ENCODE measurements at regions not wholly inside any gene's neighbourhood (a gene's known extent, or its start where the extent isn't known, plus 50 kb on each side); places are given as distances from the start of the nearest gene placed in this dataset.

- DNase-seq (ENCODE audit: low read depth in 1 of 2, low spot score in 2 of 2): no peak
- H3K4me1 ChIP-seq (replicated peaks): no peaks in the 10 kb centered on the region
- H3K4me3 ChIP-seq: no peak overlapping the region
- H3K27me3 ChIP-seq (replicated peaks): no peaks in the 10 kb centered on the region
- H3K36me3 ChIP-seq: no peaks in the 10 kb centered on the region
- no peaks in the 10 kb centered on the region for H3K9me3 ChIP-seq (replicated peaks)
- H3K27ac ChIP-seq: no peak overlapping the region
Observed at GRCh38 chr3:117200962-117201361, 491.4 kb downstream of the TUSC7 start.

DNA sequence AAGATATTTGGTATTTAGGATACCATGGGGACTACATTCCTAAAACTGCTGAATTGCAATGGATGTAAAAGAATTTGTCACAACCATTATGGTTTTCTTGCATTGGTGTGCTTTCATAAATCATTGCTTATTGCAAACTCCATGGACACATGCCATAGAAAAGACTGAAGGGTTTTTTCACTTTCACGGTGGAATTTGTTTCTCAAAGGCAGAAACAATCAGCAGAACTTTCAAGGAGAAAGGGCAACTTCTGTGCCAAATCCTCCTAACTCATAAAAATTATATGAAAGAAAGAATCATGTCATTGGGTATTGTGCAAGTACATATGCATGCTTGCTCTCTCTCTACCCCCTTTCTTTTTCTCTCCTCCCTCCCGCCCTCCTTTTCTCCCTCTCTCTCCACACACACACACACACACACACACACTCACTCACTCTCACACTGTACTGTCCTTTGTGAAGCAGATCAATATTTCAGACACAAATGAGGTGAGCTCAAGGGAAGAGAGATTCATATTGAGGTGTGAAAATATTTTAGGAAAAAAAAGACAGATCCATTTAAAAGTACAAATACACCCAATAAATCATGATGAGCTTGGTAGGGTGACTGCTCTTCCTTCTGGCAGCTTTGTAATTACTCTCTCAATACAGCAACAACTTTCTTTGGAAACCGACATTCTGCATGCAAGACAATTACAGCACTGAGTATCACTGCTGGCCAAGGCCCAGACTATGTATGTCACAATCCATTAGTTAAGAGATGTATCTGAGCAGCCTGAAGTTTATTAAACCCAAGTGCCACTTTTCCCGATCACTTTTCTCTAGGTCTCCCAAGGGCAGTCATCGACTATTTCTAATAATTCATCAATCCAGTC, 492.6 kb downstream of the TUSC7 start:
- H3K27me3 ChIP-seq (replicated peaks): no peaks in the 10 kb centered on the region
- DNase-seq (ENCODE audit: low read depth in 1 of 2, low spot score in 2 of 2): no peak
- H3K9me3 ChIP-seq (replicated peaks): no peaks in the 10 kb centered on the region
- no peaks in the 10 kb centered on the region for H3K4me1 ChIP-seq (replicated peaks)
- no peak overlapping the region for H3K27ac ChIP-seq
- H3K36me3 ChIP-seq: no peaks in the 10 kb centered on the region
- H3K4me3 ChIP-seq: no peak overlapping the region

- Histone ChIP-seq H3K27me3 (replicated peaks) (peaks cover 8% of the 10 kb centered on the region; the same call in 1 of the 2 replicates), H3K36me3 (no peaks in the 10 kb centered on the region), H3K4me3 (no peak overlapping the region), H3K9me3 (replicated peaks) (no peaks in the 10 kb centered on the region), H3K4me1 (replicated peaks) (no peaks in the 10 kb centered on the region), H3K27ac (no peak overlapping the region)
- DNase-seq (ENCODE audit: low read depth in 1 of 2, low spot score in 2 of 2): no peak
Observed at GRCh38 chr3:117217355-117217754, 507.8 kb downstream of the TUSC7 start.

- DNase-seq (ENCODE audit: low read depth in 1 of 2, low spot score in 2 of 2): no peak
- H3K36me3 ChIP-seq: no peaks in the 10 kb centered on the region
- no peaks in the 10 kb centered on the region for H3K9me3 ChIP-seq (replicated peaks)
- H3K27me3 ChIP-seq (replicated peaks): peaks cover 8% of the 10 kb centered on the region; the same call in 1 of the 2 replicates
- no peaks in the 10 kb centered on the region for H3K4me1 ChIP-seq (replicated peaks)
- no peak overlapping the region for H3K27ac ChIP-seq
- H3K4me3 ChIP-seq: no peak overlapping the region
Observed at GRCh38 chr3:117217760-117218316, 508.3 kb downstream of the TUSC7 start.

- H3K4me1 ChIP-seq (replicated peaks): no peaks in the 10 kb centered on the region
- H3K27ac ChIP-seq: no peak overlapping the region
- H3K9me3 ChIP-seq (replicated peaks): no peaks in the 10 kb centered on the region
- H3K36me3 ChIP-seq: no peaks in the 10 kb centered on the region
- peaks cover 8% of the 10 kb centered on the region; the same call in 1 of the 2 replicates for H3K27me3 ChIP-seq (replicated peaks)
- no peak overlapping the region for H3K4me3 ChIP-seq
- DNase-seq (ENCODE audit: low read depth in 1 of 2, low spot score in 2 of 2): no peak
Observed at GRCh38 chr3:117218641-117219048, 509.1 kb downstream of the TUSC7 start.

DNA sequence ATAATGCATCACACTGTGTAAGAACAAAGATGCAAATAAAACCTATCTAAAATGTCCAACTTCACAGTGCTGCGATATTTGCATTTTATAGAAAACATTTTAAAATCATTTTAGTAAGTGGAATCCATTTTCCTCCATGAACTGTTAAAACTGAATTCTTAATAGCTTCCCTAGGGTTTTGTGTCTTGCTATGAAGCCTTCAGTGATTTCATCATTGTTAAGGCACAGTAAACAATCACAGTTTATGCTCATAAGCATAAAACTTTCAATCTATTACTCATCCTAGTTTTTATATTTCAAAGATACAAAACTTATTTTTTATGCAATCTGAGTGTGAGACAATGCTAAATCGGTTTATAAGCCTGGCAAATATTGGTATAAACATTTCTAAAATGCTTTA, 509.7 kb downstream of the TUSC7 start:
- Histone ChIP-seq H3K36me3 (no peaks in the 10 kb centered on the region), H3K27me3 (replicated peaks) (peaks cover 8% of the 10 kb centered on the region; the same call in 1 of the 2 replicates), H3K4me3 (no peak overlapping the region), H3K9me3 (replicated peaks) (no peaks in the 10 kb centered on the region), H3K27ac (no peak overlapping the region), H3K4me1 (replicated peaks) (no peaks in the 10 kb centered on the region)
- no peak for DNase-seq (ENCODE audit: low read depth in 1 of 2, low spot score in 2 of 2)

GRCh38 chr3:117226932-117227331, 517.4 kb downstream of the TUSC7 start:
- no peaks in the 10 kb centered on the region for H3K27me3 ChIP-seq (replicated peaks)
- no peaks in the 10 kb centered on the region for H3K36me3 ChIP-seq
- no peaks in the 10 kb centered on the region for H3K4me1 ChIP-seq (replicated peaks)
- H3K9me3 ChIP-seq (replicated peaks): no peaks in the 10 kb centered on the region
- H3K4me3 ChIP-seq: no peak overlapping the region
- H3K27ac ChIP-seq: no peak overlapping the region
- DNase-seq (ENCODE audit: low read depth in 1 of 2, low spot score in 2 of 2): no peak

GRCh38 chr3:117228466-117228865, 518.9 kb downstream of the TUSC7 start:
- no peak overlapping the region for H3K27ac ChIP-seq
- no peak overlapping the region for H3K4me3 ChIP-seq
- no peaks in the 10 kb centered on the region for H3K27me3 ChIP-seq (replicated peaks)
- no peaks in the 10 kb centered on the region for H3K4me1 ChIP-seq (replicated peaks)
- no peak for DNase-seq (ENCODE audit: low read depth in 1 of 2, low spot score in 2 of 2)
- H3K9me3 ChIP-seq (replicated peaks): no peaks in the 10 kb centered on the region
- no peaks in the 10 kb centered on the region for H3K36me3 ChIP-seq

- H3K27ac ChIP-seq: no peak overlapping the region
- no peak overlapping the region for H3K4me3 ChIP-seq
- no peaks in the 10 kb centered on the region for H3K4me1 ChIP-seq (replicated peaks)
- H3K36me3 ChIP-seq: no peaks in the 10 kb centered on the region
- no peaks in the 10 kb centered on the region for H3K27me3 ChIP-seq (replicated peaks)
- DNase-seq (ENCODE audit: low read depth in 1 of 2, low spot score in 2 of 2): no peak
- H3K9me3 ChIP-seq (replicated peaks): no peaks in the 10 kb centered on the region
Observed at GRCh38 chr3:117230924-117231323, 521.3 kb downstream of the TUSC7 start.

DNA sequence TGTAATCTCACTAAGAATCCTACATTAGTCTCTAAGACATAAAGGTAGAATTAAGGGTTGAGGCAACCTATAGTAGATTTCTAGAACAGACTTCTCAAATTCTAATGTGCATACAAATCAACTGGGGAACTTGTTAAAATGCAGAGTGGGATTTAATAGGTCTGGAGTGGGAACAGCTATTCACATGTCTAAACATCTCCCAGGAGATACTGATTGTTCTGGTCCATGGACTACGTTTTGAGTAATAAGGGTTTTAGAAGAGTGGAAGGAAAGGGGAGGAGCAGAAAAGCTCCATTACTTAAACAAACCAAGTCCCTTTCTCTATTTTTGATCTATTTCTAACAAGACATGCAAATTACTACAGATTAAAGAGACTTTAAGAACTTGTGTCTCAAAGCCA, 524.8 kb downstream of the TUSC7 start:
- no peaks in the 10 kb centered on the region for H3K4me1 ChIP-seq (replicated peaks)
- H3K27me3 ChIP-seq (replicated peaks): no peaks in the 10 kb centered on the region
- H3K36me3 ChIP-seq: no peaks in the 10 kb centered on the region
- H3K4me3 ChIP-seq: no peak overlapping the region
- no peaks in the 10 kb centered on the region for H3K9me3 ChIP-seq (replicated peaks)
- DNase-seq (ENCODE audit: low read depth in 1 of 2, low spot score in 2 of 2): no peak
- H3K27ac ChIP-seq: no peak overlapping the region

DNA sequence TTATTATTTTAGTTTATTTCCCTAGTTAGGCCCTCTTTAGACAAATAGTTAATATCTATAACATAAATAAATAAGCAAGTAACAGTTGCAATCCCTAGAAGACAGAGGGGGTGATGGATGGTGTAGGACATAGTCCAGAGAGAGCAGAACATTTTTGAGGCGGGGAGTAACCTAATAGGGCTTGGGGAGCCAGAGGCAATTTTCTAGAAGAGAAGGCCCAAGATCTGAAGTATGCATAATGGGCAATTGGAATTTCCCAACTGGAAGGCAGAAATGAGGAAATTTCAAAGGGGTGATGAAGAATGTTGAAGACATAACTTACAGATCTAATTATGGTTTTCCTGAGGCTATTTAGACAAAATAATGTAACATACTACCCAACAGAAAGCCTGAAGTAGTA, 525.7 kb downstream of the TUSC7 start:
- Histone ChIP-seq H3K4me3 (no peak overlapping the region), H3K27ac (no peak overlapping the region), H3K36me3 (no peaks in the 10 kb centered on the region)

GRCh38 chr3:117238806-117239205, 529.2 kb downstream of the TUSC7 start:
- Histone ChIP-seq H3K4me1 (replicated peaks) (no peaks in the 10 kb centered on the region), H3K36me3 (no peaks in the 10 kb centered on the region), H3K27ac (no peak overlapping the region), H3K27me3 (replicated peaks) (no peaks in the 10 kb centered on the region), H3K4me3 (no peak overlapping the region), H3K9me3 (replicated peaks) (no peaks in the 10 kb centered on the region)
- DNase-seq (ENCODE audit: low read depth in 1 of 2, low spot score in 2 of 2): no peak

More for the DNA sequence above, 525.7 kb downstream of the TUSC7 start:
- Histone ChIP-seq H3K9me3 (replicated peaks) (no peaks in the 10 kb centered on the region), H3K27me3 (replicated peaks) (no peaks in the 10 kb centered on the region), H3K4me1 (replicated peaks) (no peaks in the 10 kb centered on the region)
- DNase-seq (ENCODE audit: low read depth in 1 of 2, low spot score in 2 of 2): no peak

DNA sequence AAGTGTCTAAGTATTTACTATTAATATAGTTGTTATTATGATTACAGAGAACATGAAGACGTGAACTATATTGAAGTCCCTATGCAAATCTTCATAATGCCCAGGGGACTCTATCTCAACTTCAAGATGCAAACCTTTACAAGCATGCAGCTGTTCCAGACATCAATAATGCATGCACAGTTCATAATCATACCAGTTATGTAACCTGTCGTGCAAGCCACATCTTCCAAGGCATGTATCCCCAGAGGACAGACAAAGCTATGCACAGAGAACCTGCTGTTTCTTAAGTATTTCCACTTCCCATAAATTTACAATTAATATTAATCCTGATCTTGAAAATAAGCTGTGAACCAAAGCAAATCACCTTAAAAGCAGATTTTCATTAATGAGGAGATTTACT, 534.1 kb downstream of the TUSC7 start:
- H3K27ac ChIP-seq: no peak overlapping the region
- H3K4me3 ChIP-seq: no peak overlapping the region
- H3K4me1 ChIP-seq (replicated peaks): no peaks in the 10 kb centered on the region
- H3K9me3 ChIP-seq (replicated peaks): no peaks in the 10 kb centered on the region
- H3K27me3 ChIP-seq (replicated peaks): no peaks in the 10 kb centered on the region
- DNase-seq (ENCODE audit: low read depth in 1 of 2, low spot score in 2 of 2): no peak
- no peaks in the 10 kb centered on the region for H3K36me3 ChIP-seq

- Histone ChIP-seq H3K36me3 (no peaks in the 10 kb centered on the region), H3K9me3 (replicated peaks) (no peaks in the 10 kb centered on the region), H3K27me3 (replicated peaks) (no peaks in the 10 kb centered on the region), H3K27ac (no peak overlapping the region), H3K4me3 (no peak overlapping the region), H3K4me1 (replicated peaks) (peaks cover 1% of the 10 kb centered on the region; the same call in 1 of the 2 replicates)
- DNase-seq (ENCODE audit: low read depth in 1 of 2, low spot score in 2 of 2): no peak
Observed at GRCh38 chr3:117246771-117247555, 537.4 kb downstream of the TUSC7 start.
